Osteoblast (primary cell): ENCODE measurements at regions not wholly inside any gene's neighbourhood (a gene's known extent, or its start where the extent isn't known, plus 50 kb on each side); places are given as distances from the start of the nearest gene placed in this dataset.

ENCODE experiments used
- DNase-seq: peaks from one replicate; pipeline ENCODE4 v3.0.0; 2011; ENCODE audit warnings: low spot score, mixed read lengths; ENCODE audit not compliant: insufficient read length; ENCODE audit errors: missing footprints
- H2AFZ ChIP-seq: 2 replicates; pipeline ENCODE4 v1.6.0; 2011; ENCODE audit warnings: mild to moderate bottlenecking, low read length
- H3K27ac ChIP-seq: 2 replicates; pipeline ENCODE4 v1.5.1; 2011; ENCODE audit warnings: mild to moderate bottlenecking, low read depth, low read length, moderate library complexity
- H3K27me3 ChIP-seq: 2 replicates; pipeline ENCODE4 v1.6.0; 2012; ENCODE audit warnings: mild to moderate bottlenecking, control low read depth, inconsistent platforms, low read length, moderate library complexity; ENCODE audit not compliant: insufficient read depth
- H3K36me3 ChIP-seq: 2 replicates; pipeline ENCODE4 v1.5.1; 2011; ENCODE audit warnings: mild to moderate bottlenecking, low read length, control low read depth, moderate library complexity; ENCODE audit not compliant: insufficient read depth
- H3K4me1 ChIP-seq: 2 replicates; pipeline ENCODE4 v1.5.1; 2011; ENCODE audit warnings: mild to moderate bottlenecking, low read length, control low read depth, moderate library complexity; ENCODE audit not compliant: insufficient read depth
- H3K4me2 ChIP-seq: 2 replicates; pipeline ENCODE4 v1.6.0; 2011; ENCODE audit warnings: mild to moderate bottlenecking, low read length; ENCODE audit not compliant: insufficient read depth
- H3K4me3 ChIP-seq: fragments of 200-600 bp; sonication (generic); 3 replicates; pipeline ENCODE4 v1.5.1; 2012; ENCODE audit warnings: mild to moderate bottlenecking, low read length, inconsistent platforms; ENCODE audit not compliant: insufficient read depth
- H3K79me2 ChIP-seq: 2 replicates; pipeline ENCODE4 v1.6.0; 2012; ENCODE audit warnings: mild to moderate bottlenecking, low read length, control low read depth, inconsistent platforms; ENCODE audit not compliant: insufficient read depth
- H3K9me3 ChIP-seq: 2 replicates; pipeline ENCODE4 v1.5.1; 2011; ENCODE audit warnings: low read depth, low read length, control low read depth
- H4K20me1 ChIP-seq: 2 replicates; pipeline ENCODE4 v1.6.0; 2012; ENCODE audit warnings: mild to moderate bottlenecking, low read length, control low read depth; ENCODE audit not compliant: insufficient read depth
- CTCF ChIP-seq: IDR thresholded peaks from 2 replicates; pipeline ENCODE4 v1.5.1; 2011; ENCODE audit warnings: mild to moderate bottlenecking, low read depth, low read length, moderate library complexity; ENCODE audit errors: extremely low read depth

GRCh38 chr1:94306521-94306920 is 69.1 kb upstream of the ARHGAP29 start:
- H3K27me3 ChIP-seq, result no peaks in the 10 kb centered on the region
- no peak overlapping the region for H3K4me2 ChIP-seq
- H3K4me3 ChIP-seq, result no peak overlapping the region
- H4K20me1 ChIP-seq, result no peaks in the 10 kb centered on the region
- H3K27ac ChIP-seq, result no peak overlapping the region
- H3K9me3 ChIP-seq, result no peaks in the 10 kb centered on the region
- peaks cover 21% of the 10 kb centered on the region for H3K4me1 ChIP-seq
- H2AFZ ChIP-seq, result no peak overlapping the region
- no peaks in the 10 kb centered on the region for H3K36me3 ChIP-seq
- no peaks in the 10 kb centered on the region for H3K79me2 ChIP-seq
- no peak for DNase-seq
- TF ChIP-seq CTCF, result no peak

GRCh38 chr1:94305704-94306103 is 68.3 kb upstream of the ARHGAP29 start:
- H3K4me2 ChIP-seq, result peak overlapping the region; percentile 30
- no peaks in the 10 kb centered on the region for H3K9me3 ChIP-seq
- peak overlapping the region; percentile 37 for H2AFZ ChIP-seq
- no peaks in the 10 kb centered on the region for H4K20me1 ChIP-seq
- H3K4me1 ChIP-seq, result peaks cover 29% of the 10 kb centered on the region
- DNase-seq, result no peak
- no peaks in the 10 kb centered on the region for H3K36me3 ChIP-seq
- H3K4me3 ChIP-seq, result no peak overlapping the region
- no peak for TF ChIP-seq CTCF
- no peaks in the 10 kb centered on the region for H3K79me2 ChIP-seq
- H3K27ac ChIP-seq, result peak overlapping the region; percentile 75
- no peaks in the 10 kb centered on the region for H3K27me3 ChIP-seq

GRCh38 chr1:94304553-94304952 is 67.2 kb upstream of the ARHGAP29 start:
- Histone ChIP-seq H3K9me3 (no peaks in the 10 kb centered on the region), H3K27ac (peak overlapping the region; percentile 61), H3K27me3 (no peaks in the 10 kb centered on the region), H3K4me2 (peak overlapping the region; percentile 15), H3K36me3 (no peaks in the 10 kb centered on the region), H2AFZ (no peak overlapping the region), H3K79me2 (no peaks in the 10 kb centered on the region), H3K4me1 (peaks cover 40% of the 10 kb centered on the region), H3K4me3 (no peak overlapping the region), H4K20me1 (no peaks in the 10 kb centered on the region)
- no peak for DNase-seq
- TF ChIP-seq CTCF, result no peak

- Histone ChIP-seq H3K79me2 (no peaks in the 10 kb centered on the region), H2AFZ (no peak overlapping the region), H3K36me3 (no peaks in the 10 kb centered on the region), H4K20me1 (no peaks in the 10 kb centered on the region), H3K4me1 (peaks cover 49% of the 10 kb centered on the region), H3K9me3 (no peaks in the 10 kb centered on the region), H3K27ac (no peak overlapping the region), H3K4me3 (no peak overlapping the region), H3K27me3 (no peaks in the 10 kb centered on the region), H3K4me2 (no peak overlapping the region)
- TF ChIP-seq CTCF, result no peak
- DNase-seq, result no peak
Measured at GRCh38 chr1:94303005-94303404, 65.6 kb upstream of the ARHGAP29 start.
